ENCODE measurements at regions not wholly inside any gene's neighbourhood (a gene's known extent, or its start where the extent isn't known, plus 50 kb on each side); places are given as distances from the start of the nearest gene placed in this dataset.

DNA sequence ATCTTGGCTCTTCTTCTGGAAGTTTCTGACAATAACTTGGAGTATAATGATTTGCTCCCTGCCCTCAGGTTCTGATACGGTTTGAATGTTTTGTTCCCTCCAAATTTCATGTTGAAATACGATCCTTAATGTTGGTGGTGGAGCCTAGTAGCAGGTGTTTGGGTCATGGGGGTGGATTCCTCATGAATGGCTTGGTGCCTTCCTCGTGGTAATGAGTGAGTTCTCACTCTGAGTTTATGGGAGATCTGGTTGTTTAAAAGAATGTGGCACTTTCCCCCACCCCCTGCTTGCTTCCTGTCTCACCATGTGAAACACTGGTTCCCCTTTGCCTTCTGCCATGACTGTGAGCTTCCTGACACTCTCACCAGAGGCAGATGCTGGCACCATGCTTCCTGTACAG lies 103.0 kb upstream of the OSMR start:
- no peaks in the 10 kb centered on the region for H3K9me3 ChIP-seq
- DNase-seq (no peak), ATAC-seq (no peak)
- no peak overlapping the region for H3K4me3 ChIP-seq
- in situ Hi-C loops (cut with MboI; ENCODE audit: low sequenced_read_pairs in 4 of 4) (no loop called here), intact Hi-C loops (cut with DNase I; ENCODE audit: low total_unique reads) (no loop called here)
- H3K36me3 ChIP-seq = no peaks in the 10 kb centered on the region
- TF ChIP-seq, protein P1, sequence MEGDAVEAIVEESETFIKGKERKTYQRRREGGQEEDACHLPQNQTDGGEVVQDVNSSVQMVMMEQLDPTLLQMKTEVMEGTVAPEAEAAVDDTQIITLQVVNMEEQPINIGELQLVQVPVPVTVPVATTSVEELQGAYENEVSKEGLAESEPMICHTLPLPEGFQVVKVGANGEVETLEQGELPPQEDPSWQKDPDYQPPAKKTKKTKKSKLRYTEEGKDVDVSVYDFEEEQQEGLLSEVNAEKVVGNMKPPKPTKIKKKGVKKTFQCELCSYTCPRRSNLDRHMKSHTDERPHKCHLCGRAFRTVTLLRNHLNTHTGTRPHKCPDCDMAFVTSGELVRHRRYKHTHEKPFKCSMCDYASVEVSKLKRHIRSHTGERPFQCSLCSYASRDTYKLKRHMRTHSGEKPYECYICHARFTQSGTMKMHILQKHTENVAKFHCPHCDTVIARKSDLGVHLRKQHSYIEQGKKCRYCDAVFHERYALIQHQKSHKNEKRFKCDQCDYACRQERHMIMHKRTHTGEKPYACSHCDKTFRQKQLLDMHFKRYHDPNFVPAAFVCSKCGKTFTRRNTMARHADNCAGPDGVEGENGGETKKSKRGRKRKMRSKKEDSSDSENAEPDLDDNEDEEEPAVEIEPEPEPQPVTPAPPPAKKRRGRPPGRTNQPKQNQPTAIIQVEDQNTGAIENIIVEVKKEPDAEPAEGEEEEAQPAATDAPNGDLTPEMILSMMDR (IDR thresholded peaks at IDR 0.05 in 4 of 5, conservative IDR thresholded peaks at IDR 0.05 in 1 of 5) = no peak
- TF ChIP-seq POLR2A (IDR thresholded peaks at IDR 0.05) = no peak
- H3K27me3 ChIP-seq = no peaks in the 10 kb centered on the region
- no peaks in the 10 kb centered on the region for H3K4me1 ChIP-seq
- no peak overlapping the region for H3K27ac ChIP-seq

DNA sequence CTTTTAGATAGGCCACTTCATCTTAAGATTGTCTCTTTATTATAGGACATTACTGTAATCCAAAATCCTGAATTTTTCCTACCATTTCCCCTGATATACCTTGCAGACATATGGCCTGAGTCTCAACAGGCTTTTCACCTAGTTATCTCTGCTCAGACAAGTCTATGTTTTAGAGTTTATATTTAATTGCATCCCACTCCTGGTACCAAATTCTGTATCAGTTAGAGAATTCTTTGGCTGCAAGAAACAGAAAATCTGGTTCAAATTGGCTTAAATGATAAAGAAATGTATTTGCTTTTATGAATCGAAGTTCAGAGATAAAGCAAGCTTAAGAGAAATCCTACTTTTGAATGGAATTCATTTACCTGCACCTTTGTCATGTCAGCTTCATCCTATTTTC lies 102.2 kb upstream of the OSMR start:
- H3K36me3 ChIP-seq = no peaks in the 10 kb centered on the region
- no peaks in the 10 kb centered on the region for H3K27me3 ChIP-seq
- intact Hi-C loops (cut with DNase I; ENCODE audit: low total_unique reads) (no loop called here), in situ Hi-C loops (cut with MboI; ENCODE audit: low sequenced_read_pairs in 4 of 4) (no loop called here)
- no peak overlapping the region for H3K27ac ChIP-seq
- TF ChIP-seq, protein P1 (IDR thresholded peaks at IDR 0.05 in 4 of 5, conservative IDR thresholded peaks at IDR 0.05 in 1 of 5) = no peak
- TF ChIP-seq POLR2A (IDR thresholded peaks at IDR 0.05) = no peak
- no peaks in the 10 kb centered on the region for H3K9me3 ChIP-seq
- no peaks in the 10 kb centered on the region for H3K4me1 ChIP-seq
- H3K4me3 ChIP-seq = no peak overlapping the region
- ATAC-seq (no peak), DNase-seq (no peak)

DNA sequence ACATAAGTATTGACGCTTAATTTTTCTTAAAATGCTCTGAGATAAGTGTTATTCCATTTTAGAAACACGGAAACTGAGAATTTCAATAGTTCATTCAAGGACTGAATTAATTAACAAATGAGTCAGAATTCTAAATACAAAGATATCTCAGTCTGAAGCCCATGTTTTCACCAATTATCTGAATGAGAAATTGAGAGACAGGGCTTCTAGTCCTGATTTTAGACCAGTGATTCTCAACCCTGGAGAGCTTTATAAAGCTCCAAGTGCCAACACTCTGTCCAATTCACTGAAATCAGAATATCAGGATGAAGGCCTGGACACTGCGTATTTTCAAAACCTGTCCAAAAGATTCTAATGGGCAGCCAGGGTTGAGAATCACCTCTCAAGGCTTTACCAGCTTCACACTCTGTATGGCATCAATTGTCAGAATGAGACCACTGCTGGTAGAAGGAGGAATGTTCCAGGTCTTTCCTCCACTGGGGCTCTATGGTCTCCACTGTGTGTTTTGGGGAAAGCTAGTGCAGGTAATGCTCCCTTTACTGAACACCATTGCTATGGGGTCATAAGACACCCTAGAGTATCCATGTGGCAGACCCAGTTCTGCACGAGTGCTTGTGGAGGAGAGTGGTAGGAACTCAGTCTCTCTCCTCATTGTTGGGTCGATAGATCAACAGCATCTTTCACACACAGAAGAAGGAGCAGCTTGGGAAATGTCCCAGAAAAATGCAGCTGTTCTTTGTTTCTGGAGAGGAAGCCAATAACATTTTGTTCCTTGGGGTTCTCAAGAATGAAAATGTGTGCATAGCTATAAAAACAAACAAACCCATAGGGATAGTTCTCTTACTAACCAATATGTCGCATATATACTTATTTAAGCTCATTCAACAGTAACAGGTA lies 99.7 kb upstream of the OSMR start:
- intact Hi-C loops (cut with DNase I; ENCODE audit: low total_unique reads) = no loop called here
- TF ChIP-seq POLR2A (IDR thresholded peaks at IDR 0.05) = no peak
- TF ChIP-seq, protein P1 (IDR thresholded peaks at IDR 0.05 in 4 of 5, conservative IDR thresholded peaks at IDR 0.05 in 1 of 5) = no peak
- H3K9me3 ChIP-seq = no peaks in the 10 kb centered on the region
- H3K4me3 ChIP-seq = no peak overlapping the region
- DNase-seq (no peak), ATAC-seq (peak; percentile 54 to 64)
- no peaks in the 10 kb centered on the region for H3K36me3 ChIP-seq
- peak overlapping the region in 3 of 4 donors; percentile 25 to 64 (median 59) for H3K27ac ChIP-seq
- in situ Hi-C loops (cut with MboI; ENCODE audit: low sequenced_read_pairs in 4 of 4) = no loop called here
- no peaks in the 10 kb centered on the region for H3K4me1 ChIP-seq
- no peaks in the 10 kb centered on the region for H3K27me3 ChIP-seq

DNA sequence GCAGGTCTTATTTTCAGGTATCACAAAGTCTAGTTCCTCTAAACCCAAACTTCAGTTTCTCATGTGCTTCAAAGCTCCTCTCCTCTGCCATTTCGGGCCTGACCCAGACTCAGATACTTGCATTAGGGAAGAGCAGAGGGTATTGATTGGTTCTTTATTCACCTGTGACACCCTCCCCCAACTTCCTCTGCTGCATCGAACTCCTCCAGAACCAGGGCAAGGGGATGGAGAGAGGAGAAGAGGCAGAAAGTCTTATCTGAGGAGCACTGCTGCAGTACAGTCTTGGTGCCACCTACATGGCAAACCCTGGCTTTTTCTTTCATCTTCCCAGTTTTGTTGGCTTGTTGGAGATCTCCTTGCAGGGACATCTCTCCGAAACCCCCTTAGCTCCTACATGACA lies 96.0 kb upstream of the OSMR start:
- intact Hi-C loops (cut with DNase I; ENCODE audit: low total_unique reads) = no loop called here
- Histone ChIP-seq H3K27me3 (no peaks in the 10 kb centered on the region), H3K36me3 (no peaks in the 10 kb centered on the region), H3K27ac (no peak overlapping the region), H3K4me1 (no peaks in the 10 kb centered on the region), H3K4me3 (no peak overlapping the region), H3K9me3 (no peaks in the 10 kb centered on the region)
- DNase-seq (no peak), ATAC-seq (no peak)
- TF ChIP-seq, protein P1 (IDR thresholded peaks at IDR 0.05 in 4 of 5, conservative IDR thresholded peaks at IDR 0.05 in 1 of 5) = no peak
- TF ChIP-seq POLR2A (IDR thresholded peaks at IDR 0.05) = no peak
- in situ Hi-C loops (cut with MboI; ENCODE audit: low sequenced_read_pairs in 4 of 4) = no loop called here
